ENCODE measurements at regions not wholly inside any gene's neighbourhood (a gene's known extent, or its start where the extent isn't known, plus 50 kb on each side); places are given as distances from the start of the nearest gene placed in this dataset.
"Not testable (repeated sequence)": the region's sequence is repeated elsewhere in the genome, so short reads cannot be mapped to it uniquely, and the experiment has no call there.

DNA sequence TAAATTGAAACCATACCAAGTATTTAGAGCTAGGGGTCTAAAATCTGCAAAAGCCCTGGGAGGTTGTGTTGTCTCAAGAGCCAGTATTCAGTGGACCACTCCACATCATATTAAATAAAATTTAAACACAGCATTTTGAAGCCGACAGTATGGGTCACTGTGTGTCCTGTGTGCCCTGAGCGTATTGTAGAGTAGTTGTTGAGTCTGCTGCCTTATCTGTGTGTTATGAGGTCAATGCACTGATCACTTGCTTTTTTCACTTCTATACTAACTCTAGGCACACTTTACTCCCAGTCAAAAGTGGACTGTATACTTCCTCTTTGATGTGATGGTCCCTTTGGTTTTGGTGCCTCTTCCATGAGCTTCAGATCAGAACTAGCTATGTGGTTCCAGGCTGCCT is 81.9 kb downstream of the PPIAL4C start:
- not testable (repeated sequence) for H3K4ac ChIP-seq (ENCODE audit: low read depth in 1 of 2, low read length in 2 of 2); H3K23ac ChIP-seq (ENCODE audit: low read length in 2 of 2); H2AK5ac ChIP-seq (ENCODE audit: low read length, severe bottlenecking); H3K9ac ChIP-seq (ENCODE audit: low read length); H3K4me1 ChIP-seq (ENCODE audit: control insufficient read depth, insufficient read depth, low read depth, low read length); H3K9me3 ChIP-seq (ENCODE audit: control insufficient read depth, low read length); H2AFZ ChIP-seq (ENCODE audit: low read depth, low read length); H3K79me1 ChIP-seq (replicated peaks; ENCODE audit: low read length, poor library complexity, severe bottlenecking); H4K8ac ChIP-seq (ENCODE audit: low read length); H2BK15ac ChIP-seq (ENCODE audit: low read depth, poor library complexity, severe bottlenecking); H3K14ac ChIP-seq (ENCODE audit: low read length in 2 of 2); H3K27ac ChIP-seq (ENCODE audit: low read length, poor library complexity, severe bottlenecking); H3K18ac ChIP-seq (ENCODE audit: low read depth in 1 of 2, low read length in 2 of 2); H3K4me3 ChIP-seq (ENCODE audit: insufficient read depth in 1 of 2, low read depth in 1 of 2, low read length in 2 of 2); H2BK5ac ChIP-seq (ENCODE audit: low read depth, low read length, poor library complexity, severe bottlenecking); H2BK12ac ChIP-seq (ENCODE audit: low read length in 2 of 2); H3K4me2 ChIP-seq (ENCODE audit: low read length, poor library complexity, severe bottlenecking); H4K91ac ChIP-seq (ENCODE audit: low read length); H2BK120ac ChIP-seq (ENCODE audit: low read depth, low read length); H3K36me3 ChIP-seq (ENCODE audit: control insufficient read depth in 1 of 2, insufficient read depth in 2 of 2, low read depth in 1 of 2, low read length in 2 of 2); H3K27me3 ChIP-seq (ENCODE audit: control insufficient read depth in 1 of 2, insufficient read depth in 1 of 2, low read length in 2 of 2); DNase-seq
- WGBS = no CpG with 5 or more reads among the region's 2 CpGs

DNA sequence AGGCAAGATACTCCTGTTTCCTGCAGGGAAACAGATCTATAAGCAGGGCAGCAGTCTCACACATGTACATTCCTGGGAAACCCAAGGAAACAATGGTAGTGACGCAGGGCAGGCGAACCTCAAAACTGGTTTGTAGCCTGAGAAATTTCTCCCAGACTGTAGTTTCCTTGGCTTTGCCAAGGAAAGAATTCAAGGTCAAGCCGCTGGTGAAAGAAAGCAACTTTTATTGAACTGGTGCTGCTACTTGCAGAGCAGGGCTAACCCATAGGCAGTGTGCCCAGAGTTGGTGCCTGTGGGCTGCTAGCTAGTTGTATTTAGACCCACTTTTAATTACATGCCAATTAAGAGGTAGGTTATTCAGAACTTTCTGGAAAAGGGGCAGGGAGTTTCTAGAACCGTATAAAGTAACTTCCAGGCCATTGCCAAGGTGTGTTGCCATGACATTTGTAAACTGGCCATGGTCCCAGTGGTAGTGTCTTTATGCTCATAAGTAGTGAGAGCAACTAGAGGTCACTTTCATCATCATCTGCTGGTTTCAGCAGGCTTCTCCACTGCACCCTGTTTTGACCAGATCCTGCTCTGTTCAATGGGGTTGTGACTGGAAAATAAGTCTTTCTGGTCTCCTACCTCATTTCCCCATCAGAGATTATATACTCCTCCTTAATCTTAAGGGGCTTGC is 89.7 kb downstream of the PPIAL4C start:
- H3K4me3 ChIP-seq (ENCODE audit: insufficient read depth in 1 of 2, low read depth in 1 of 2, low read length in 2 of 2); H3K4ac ChIP-seq (ENCODE audit: low read depth in 1 of 2, low read length in 2 of 2); H2BK120ac ChIP-seq (ENCODE audit: low read depth, low read length); H3K36me3 ChIP-seq (ENCODE audit: control insufficient read depth in 1 of 2, insufficient read depth in 2 of 2, low read depth in 1 of 2, low read length in 2 of 2); H3K4me1 ChIP-seq (ENCODE audit: control insufficient read depth, insufficient read depth, low read depth, low read length); DNase-seq; H2BK12ac ChIP-seq (ENCODE audit: low read length in 2 of 2); H3K79me1 ChIP-seq (replicated peaks; ENCODE audit: low read length, poor library complexity, severe bottlenecking); H3K9me3 ChIP-seq (ENCODE audit: control insufficient read depth, low read length); H3K23ac ChIP-seq (ENCODE audit: low read length in 2 of 2); H3K27ac ChIP-seq (ENCODE audit: low read length, poor library complexity, severe bottlenecking); H4K91ac ChIP-seq (ENCODE audit: low read length); H2BK15ac ChIP-seq (ENCODE audit: low read depth, poor library complexity, severe bottlenecking); H2AFZ ChIP-seq (ENCODE audit: low read depth, low read length); H4K8ac ChIP-seq (ENCODE audit: low read length); H2BK5ac ChIP-seq (ENCODE audit: low read depth, low read length, poor library complexity, severe bottlenecking); H3K14ac ChIP-seq (ENCODE audit: low read length in 2 of 2); H3K4me2 ChIP-seq (ENCODE audit: low read length, poor library complexity, severe bottlenecking); H2AK5ac ChIP-seq (ENCODE audit: low read length, severe bottlenecking); H3K9ac ChIP-seq (ENCODE audit: low read length); H3K27me3 ChIP-seq (ENCODE audit: control insufficient read depth in 1 of 2, insufficient read depth in 1 of 2, low read length in 2 of 2); H3K18ac ChIP-seq (ENCODE audit: low read depth in 1 of 2, low read length in 2 of 2): not testable (repeated sequence)
- WGBS = 85% methylated on average over 3 of the region's 4 CpGs

DNA sequence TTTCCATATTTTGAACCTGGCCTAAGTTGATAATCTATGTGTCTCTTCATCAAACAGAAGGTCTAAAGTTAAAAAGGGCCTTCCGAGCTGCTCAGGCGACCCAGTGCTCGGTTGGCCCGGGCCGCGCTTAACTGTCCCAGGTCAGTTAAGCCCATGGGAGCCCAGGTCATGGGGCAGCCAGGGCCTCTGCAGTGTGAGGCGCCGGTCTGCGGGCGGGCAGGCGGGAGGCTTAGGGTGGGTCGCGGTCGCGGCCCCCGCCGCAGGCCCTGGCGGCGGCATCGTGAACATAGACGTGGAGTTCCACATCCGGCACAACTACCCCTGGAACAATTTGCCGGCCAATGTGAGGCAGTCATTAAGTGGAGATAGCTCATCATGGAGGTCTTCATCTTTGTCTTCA is 91.3 kb downstream of the PPIAL4C start:
- not testable (repeated sequence) for H2BK12ac ChIP-seq (ENCODE audit: low read length in 2 of 2); H2BK5ac ChIP-seq (ENCODE audit: low read depth, low read length, poor library complexity, severe bottlenecking); H4K8ac ChIP-seq (ENCODE audit: low read length); H2AFZ ChIP-seq (ENCODE audit: low read depth, low read length); DNase-seq; H3K4ac ChIP-seq (ENCODE audit: low read depth in 1 of 2, low read length in 2 of 2); H2BK15ac ChIP-seq (ENCODE audit: low read depth, poor library complexity, severe bottlenecking); H3K23ac ChIP-seq (ENCODE audit: low read length in 2 of 2); H3K27ac ChIP-seq (ENCODE audit: low read length, poor library complexity, severe bottlenecking); H3K36me3 ChIP-seq (ENCODE audit: control insufficient read depth in 1 of 2, insufficient read depth in 2 of 2, low read depth in 1 of 2, low read length in 2 of 2); H3K4me3 ChIP-seq (ENCODE audit: insufficient read depth in 1 of 2, low read depth in 1 of 2, low read length in 2 of 2); H2BK120ac ChIP-seq (ENCODE audit: low read depth, low read length); H3K9ac ChIP-seq (ENCODE audit: low read length); H3K9me3 ChIP-seq (ENCODE audit: control insufficient read depth, low read length); H3K4me1 ChIP-seq (ENCODE audit: control insufficient read depth, insufficient read depth, low read depth, low read length); H3K14ac ChIP-seq (ENCODE audit: low read length in 2 of 2); H3K27me3 ChIP-seq (ENCODE audit: control insufficient read depth in 1 of 2, insufficient read depth in 1 of 2, low read length in 2 of 2); H3K79me1 ChIP-seq (replicated peaks; ENCODE audit: low read length, poor library complexity, severe bottlenecking); H3K18ac ChIP-seq (ENCODE audit: low read depth in 1 of 2, low read length in 2 of 2); H3K4me2 ChIP-seq (ENCODE audit: low read length, poor library complexity, severe bottlenecking); H2AK5ac ChIP-seq (ENCODE audit: low read length, severe bottlenecking); H4K91ac ChIP-seq (ENCODE audit: low read length)
- WGBS = 99% methylated on average over 22 of the region's 23 CpGs

DNA sequence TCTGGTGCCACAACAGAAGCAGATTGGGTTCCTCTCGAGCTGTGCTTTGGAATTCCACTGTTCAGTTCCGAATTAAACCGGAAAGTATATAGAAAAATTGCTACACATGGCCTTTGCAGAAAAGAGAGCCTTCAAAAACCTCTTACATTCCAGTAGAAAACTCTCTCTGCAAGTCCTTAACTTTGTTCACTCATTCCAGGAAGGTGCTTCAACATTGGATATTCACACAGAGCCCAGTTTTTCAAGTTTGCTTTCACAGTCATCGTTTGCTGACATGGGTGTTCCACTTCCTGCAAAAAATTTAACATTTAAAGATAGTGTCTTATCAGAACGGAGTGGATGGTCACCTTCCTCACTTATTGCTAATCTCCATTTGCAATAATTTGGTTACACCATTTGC is 93.7 kb downstream of the PPIAL4C start:
- H3K18ac ChIP-seq (ENCODE audit: low read depth in 1 of 2, low read length in 2 of 2); H3K79me1 ChIP-seq (replicated peaks; ENCODE audit: low read length, poor library complexity, severe bottlenecking); H3K4me3 ChIP-seq (ENCODE audit: insufficient read depth in 1 of 2, low read depth in 1 of 2, low read length in 2 of 2); H3K4me2 ChIP-seq (ENCODE audit: low read length, poor library complexity, severe bottlenecking); H3K9ac ChIP-seq (ENCODE audit: low read length); H3K27ac ChIP-seq (ENCODE audit: low read length, poor library complexity, severe bottlenecking); H3K27me3 ChIP-seq (ENCODE audit: control insufficient read depth in 1 of 2, insufficient read depth in 1 of 2, low read length in 2 of 2); H2AK5ac ChIP-seq (ENCODE audit: low read length, severe bottlenecking); H3K9me3 ChIP-seq (ENCODE audit: control insufficient read depth, low read length); H3K4ac ChIP-seq (ENCODE audit: low read depth in 1 of 2, low read length in 2 of 2); H3K14ac ChIP-seq (ENCODE audit: low read length in 2 of 2); H3K4me1 ChIP-seq (ENCODE audit: control insufficient read depth, insufficient read depth, low read depth, low read length); H2BK15ac ChIP-seq (ENCODE audit: low read depth, poor library complexity, severe bottlenecking); H4K91ac ChIP-seq (ENCODE audit: low read length); H3K36me3 ChIP-seq (ENCODE audit: control insufficient read depth in 1 of 2, insufficient read depth in 2 of 2, low read depth in 1 of 2, low read length in 2 of 2); H2BK120ac ChIP-seq (ENCODE audit: low read depth, low read length); H2BK5ac ChIP-seq (ENCODE audit: low read depth, low read length, poor library complexity, severe bottlenecking); H4K8ac ChIP-seq (ENCODE audit: low read length); H3K23ac ChIP-seq (ENCODE audit: low read length in 2 of 2); DNase-seq; H2AFZ ChIP-seq (ENCODE audit: low read depth, low read length); H2BK12ac ChIP-seq (ENCODE audit: low read length in 2 of 2): not testable (repeated sequence)
- 85% methylated on average over 4 of the region's 5 CpGs for WGBS

All from mesenchymal stem cell (in vitro differentiated cells and primary cell).